ENCODE measurements at regions not wholly inside any gene's neighbourhood (a gene's known extent, or its start where the extent isn't known, plus 50 kb on each side); places are given as distances from the start of the nearest gene placed in this dataset.
A peak's percentile ranks its signal among the peaks of the same experiment; 100 is the strongest.

- TF ChIP-seq, protein P1, sequence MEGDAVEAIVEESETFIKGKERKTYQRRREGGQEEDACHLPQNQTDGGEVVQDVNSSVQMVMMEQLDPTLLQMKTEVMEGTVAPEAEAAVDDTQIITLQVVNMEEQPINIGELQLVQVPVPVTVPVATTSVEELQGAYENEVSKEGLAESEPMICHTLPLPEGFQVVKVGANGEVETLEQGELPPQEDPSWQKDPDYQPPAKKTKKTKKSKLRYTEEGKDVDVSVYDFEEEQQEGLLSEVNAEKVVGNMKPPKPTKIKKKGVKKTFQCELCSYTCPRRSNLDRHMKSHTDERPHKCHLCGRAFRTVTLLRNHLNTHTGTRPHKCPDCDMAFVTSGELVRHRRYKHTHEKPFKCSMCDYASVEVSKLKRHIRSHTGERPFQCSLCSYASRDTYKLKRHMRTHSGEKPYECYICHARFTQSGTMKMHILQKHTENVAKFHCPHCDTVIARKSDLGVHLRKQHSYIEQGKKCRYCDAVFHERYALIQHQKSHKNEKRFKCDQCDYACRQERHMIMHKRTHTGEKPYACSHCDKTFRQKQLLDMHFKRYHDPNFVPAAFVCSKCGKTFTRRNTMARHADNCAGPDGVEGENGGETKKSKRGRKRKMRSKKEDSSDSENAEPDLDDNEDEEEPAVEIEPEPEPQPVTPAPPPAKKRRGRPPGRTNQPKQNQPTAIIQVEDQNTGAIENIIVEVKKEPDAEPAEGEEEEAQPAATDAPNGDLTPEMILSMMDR (IDR thresholded peaks at IDR 0.05; ENCODE audit: control extremely low read depth, extremely low read depth), result no peak
- H3K27ac ChIP-seq (ENCODE audit: low read depth in 1 of 2, low read length in 1 of 2), result no peak overlapping the region
- H3K9me3 ChIP-seq (ENCODE audit: control insufficient read depth in 4 of 4, insufficient read depth in 3 of 4, low read length in 3 of 4), result no peaks in the 10 kb centered on the region
- H3K9ac ChIP-seq (ENCODE audit: insufficient read depth in 1 of 2, low read length in 2 of 2), result no peak overlapping the region
- ATAC-seq (ENCODE audit: insufficient read depth, low FRiP score), result no peak
- DNase-seq, result no peak
- WGBS, 2 donors, result 81 to 95% methylated on average over 1 of the region's 1 CpG
- H3K36me3 ChIP-seq (ENCODE audit: control insufficient read depth in 4 of 4, insufficient read depth in 4 of 4, low read length in 4 of 4), result no peaks in the 10 kb centered on the region
- peaks cover 0 to 31% (median 5%) of the 10 kb centered on the region in 5 donors for H3K4me1 ChIP-seq (ENCODE audit: control insufficient read depth in 5 of 5, insufficient read depth in 5 of 5, low read length in 5 of 5)
- H3K4me3 ChIP-seq, result no peak overlapping the region
- no peaks in the 10 kb centered on the region for H3K27me3 ChIP-seq (ENCODE audit: control insufficient read depth in 3 of 3, insufficient read depth in 3 of 3, low read length in 2 of 3)
These were observed 105.2 kb upstream of the SHISA6 start for GRCh38 chr17:11135819-11136218.

- peaks cover 0 to 2% (median 0%) of the 10 kb centered on the region in 4 donors for H3K9me3 ChIP-seq (ENCODE audit: control insufficient read depth in 4 of 4, insufficient read depth in 3 of 4, low read length in 3 of 4)
- DNase-seq, result no peak
- no peak overlapping the region for H3K27ac ChIP-seq (ENCODE audit: low read depth in 1 of 2, low read length in 1 of 2)
- ATAC-seq (ENCODE audit: insufficient read depth, low FRiP score), result no peak
- H3K4me3 ChIP-seq, result no peak overlapping the region
- WGBS, 2 donors, result 64 to 75% methylated on average over 4 of the region's 4 CpGs
- H3K36me3 ChIP-seq (ENCODE audit: control insufficient read depth in 4 of 4, insufficient read depth in 4 of 4, low read length in 4 of 4), result no peaks in the 10 kb centered on the region
- H3K9ac ChIP-seq (ENCODE audit: insufficient read depth in 1 of 2, low read length in 2 of 2), result no peak overlapping the region
- no peaks in the 10 kb centered on the region for H3K27me3 ChIP-seq (ENCODE audit: control insufficient read depth in 3 of 3, insufficient read depth in 3 of 3, low read length in 2 of 3)
- no peaks in the 10 kb centered on the region for H3K4me1 ChIP-seq (ENCODE audit: control insufficient read depth in 5 of 5, insufficient read depth in 5 of 5, low read length in 5 of 5)
- TF ChIP-seq, protein P1 (IDR thresholded peaks at IDR 0.05; ENCODE audit: control extremely low read depth, extremely low read depth), result no peak
These were observed 110.6 kb upstream of the SHISA6 start for GRCh38 chr17:11130367-11130766.

DNA sequence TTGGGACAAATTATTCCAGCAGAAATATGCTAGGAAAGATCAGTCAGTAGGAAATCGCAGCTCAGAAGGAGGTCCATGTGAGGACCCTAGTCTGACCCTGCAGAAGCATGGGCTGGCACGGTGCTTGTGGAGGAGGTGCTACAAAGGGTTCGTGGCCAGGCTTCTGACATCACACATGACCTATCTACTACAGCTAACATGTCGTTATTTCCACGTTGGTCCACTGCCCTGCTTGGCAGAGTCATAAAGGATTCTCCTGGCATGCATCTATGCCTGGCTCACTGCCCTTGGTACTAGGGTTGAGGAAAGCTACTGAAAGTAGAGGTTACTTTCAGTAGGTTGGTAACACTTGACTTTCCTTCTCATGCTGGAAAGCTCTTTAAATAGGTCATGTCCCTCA lies 118.1 kb upstream of the SHISA6 start:
- Histone ChIP-seq H3K4me1 (ENCODE audit: control insufficient read depth in 5 of 5, insufficient read depth in 5 of 5, low read length in 5 of 5) (peaks cover 0 to 23% (median 5%) of the 10 kb centered on the region in 5 donors), H3K9me3 (ENCODE audit: control insufficient read depth in 4 of 4, insufficient read depth in 3 of 4, low read length in 3 of 4) (no peaks in the 10 kb centered on the region), H3K27ac (ENCODE audit: low read depth in 1 of 2, low read length in 1 of 2) (no peak overlapping the region), H3K9ac (ENCODE audit: insufficient read depth in 1 of 2, low read length in 2 of 2) (no peak overlapping the region), H3K4me3 (no peak overlapping the region), H3K27me3 (ENCODE audit: control insufficient read depth in 3 of 3, insufficient read depth in 3 of 3, low read length in 2 of 3) (no peaks in the 10 kb centered on the region), H3K36me3 (ENCODE audit: control insufficient read depth in 4 of 4, insufficient read depth in 4 of 4, low read length in 4 of 4) (no peaks in the 10 kb centered on the region)
- WGBS, 2 donors, result 63 to 71% methylated on average over 5 of the region's 5 CpGs
- DNase-seq (peak; percentile 36 to 69 (median 64)), ATAC-seq (ENCODE audit: insufficient read depth, low FRiP score) (no peak)
- TF ChIP-seq, protein P1 (IDR thresholded peaks at IDR 0.05; ENCODE audit: control extremely low read depth, extremely low read depth), result no peak

GRCh38 chr17:11121341-11121985 lies 119.5 kb upstream of the SHISA6 start:
- H3K27me3 ChIP-seq (ENCODE audit: control insufficient read depth in 3 of 3, insufficient read depth in 3 of 3, low read length in 2 of 3), result no peaks in the 10 kb centered on the region
- 66 to 71% methylated on average over 10 of the region's 10 CpGs for WGBS, 2 donors
- TF ChIP-seq, protein P1 (IDR thresholded peaks at IDR 0.05; ENCODE audit: control extremely low read depth, extremely low read depth), result no peak
- H3K9ac ChIP-seq (ENCODE audit: insufficient read depth in 1 of 2, low read length in 2 of 2), result no peak overlapping the region
- H3K4me3 ChIP-seq, result no peak overlapping the region
- no peaks in the 10 kb centered on the region for H3K9me3 ChIP-seq (ENCODE audit: control insufficient read depth in 4 of 4, insufficient read depth in 3 of 4, low read length in 3 of 4)
- H3K36me3 ChIP-seq (ENCODE audit: control insufficient read depth in 4 of 4, insufficient read depth in 4 of 4, low read length in 4 of 4), result no peaks in the 10 kb centered on the region
- H3K27ac ChIP-seq (ENCODE audit: low read depth in 1 of 2, low read length in 1 of 2), result no peak overlapping the region
- H3K4me1 ChIP-seq (ENCODE audit: control insufficient read depth in 5 of 5, insufficient read depth in 5 of 5, low read length in 5 of 5), result peaks cover 0 to 23% (median 5%) of the 10 kb centered on the region in 5 donors
- no peak for ATAC-seq (ENCODE audit: insufficient read depth, low FRiP score)
- peak in 2 of 3 donors; percentile 38 to 57 for DNase-seq

Data from lung (tissue), 11 donors.